ENCODE measurements at regions not wholly inside any gene's neighbourhood (a gene's known extent, or its start where the extent isn't known, plus 50 kb on each side); places are given as distances from the start of the nearest gene placed in this dataset.

DNA sequence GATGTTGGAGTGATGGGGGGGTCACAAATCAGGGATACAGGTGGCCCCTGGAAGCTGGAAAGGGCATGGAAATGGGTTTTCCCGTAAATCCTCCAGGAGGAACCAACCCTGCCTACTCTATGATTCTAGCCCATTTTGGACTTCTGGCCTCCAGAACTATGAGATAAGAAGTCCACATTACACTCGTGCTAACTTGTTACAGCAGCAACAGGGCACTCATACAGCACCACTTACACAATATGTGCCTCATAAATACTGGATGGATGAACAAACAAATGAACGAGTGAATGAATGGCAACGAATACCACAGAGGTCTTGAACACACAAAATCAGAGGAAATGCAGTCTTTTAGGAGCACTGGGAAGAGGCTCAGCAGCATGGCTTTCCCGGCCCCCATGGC lies 531.3 kb downstream of the NPHP4 start:
- Histone ChIP-seq H3K36me3 (no peaks in the 10 kb centered on the region), H3K27me3 (peaks cover 0 to 7% (median 0%) of the 10 kb centered on the region in 3 donors), H3K9me3 (no peaks in the 10 kb centered on the region), H3K4me3 (no peak overlapping the region), H3K27ac (no peak overlapping the region), H3K4me1 (no peaks in the 10 kb centered on the region)
- DNase-seq, result no peak
- in situ Hi-C loops (cut with MboI; ENCODE audit: low sequenced_read_pairs in 4 of 4) (no loop called here), intact Hi-C loops (cut with DNase I; ENCODE audit: low total_unique reads) (no loop called here)
- TF ChIP-seq, protein P1, sequence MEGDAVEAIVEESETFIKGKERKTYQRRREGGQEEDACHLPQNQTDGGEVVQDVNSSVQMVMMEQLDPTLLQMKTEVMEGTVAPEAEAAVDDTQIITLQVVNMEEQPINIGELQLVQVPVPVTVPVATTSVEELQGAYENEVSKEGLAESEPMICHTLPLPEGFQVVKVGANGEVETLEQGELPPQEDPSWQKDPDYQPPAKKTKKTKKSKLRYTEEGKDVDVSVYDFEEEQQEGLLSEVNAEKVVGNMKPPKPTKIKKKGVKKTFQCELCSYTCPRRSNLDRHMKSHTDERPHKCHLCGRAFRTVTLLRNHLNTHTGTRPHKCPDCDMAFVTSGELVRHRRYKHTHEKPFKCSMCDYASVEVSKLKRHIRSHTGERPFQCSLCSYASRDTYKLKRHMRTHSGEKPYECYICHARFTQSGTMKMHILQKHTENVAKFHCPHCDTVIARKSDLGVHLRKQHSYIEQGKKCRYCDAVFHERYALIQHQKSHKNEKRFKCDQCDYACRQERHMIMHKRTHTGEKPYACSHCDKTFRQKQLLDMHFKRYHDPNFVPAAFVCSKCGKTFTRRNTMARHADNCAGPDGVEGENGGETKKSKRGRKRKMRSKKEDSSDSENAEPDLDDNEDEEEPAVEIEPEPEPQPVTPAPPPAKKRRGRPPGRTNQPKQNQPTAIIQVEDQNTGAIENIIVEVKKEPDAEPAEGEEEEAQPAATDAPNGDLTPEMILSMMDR (IDR thresholded peaks at IDR 0.05 in 4 of 5, conservative IDR thresholded peaks at IDR 0.05 in 1 of 5), result no peak
- no peak for TF ChIP-seq POLR2A (IDR thresholded peaks at IDR 0.05)
- no peak for ATAC-seq

DNA sequence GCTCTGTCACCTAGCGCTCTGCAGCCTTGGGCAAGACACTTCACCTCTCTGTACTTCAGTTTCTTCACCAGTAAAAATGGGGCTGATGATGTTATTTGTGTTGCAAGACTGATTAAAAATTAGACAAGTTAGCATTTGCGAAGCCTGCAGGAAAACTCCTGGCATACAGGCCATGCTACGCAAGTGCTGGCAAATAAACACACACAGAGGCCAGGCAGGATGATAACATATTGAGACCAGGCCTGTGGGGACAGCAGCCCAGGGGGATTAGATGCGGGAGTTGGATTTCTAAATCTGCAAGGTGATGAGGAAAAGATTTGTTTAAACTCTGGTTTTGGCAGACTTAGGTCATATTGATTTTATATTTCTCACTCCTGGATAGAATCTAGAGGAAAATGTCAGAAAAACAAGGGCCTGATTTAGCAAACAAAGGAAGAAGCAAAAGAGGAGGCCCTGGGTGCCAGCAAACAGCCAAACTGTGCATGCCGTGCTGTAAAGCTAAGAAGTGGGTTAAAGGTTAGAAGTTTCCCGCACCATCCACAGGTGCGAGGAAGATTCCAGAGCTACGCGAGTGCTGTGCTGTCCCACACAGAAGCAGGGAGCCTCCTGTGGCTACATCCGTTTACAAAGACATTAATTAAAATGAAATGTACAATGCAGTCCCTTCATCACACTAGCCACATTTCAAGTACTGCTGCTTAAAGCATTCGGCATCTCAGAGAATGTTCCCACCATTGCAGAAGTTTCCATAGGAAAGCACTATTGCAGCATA lies 532.2 kb downstream of the NPHP4 start:
- intact Hi-C loops (cut with DNase I; ENCODE audit: low total_unique reads) (no loop called here), in situ Hi-C loops (cut with MboI; ENCODE audit: low sequenced_read_pairs in 4 of 4) (no loop called here)
- Histone ChIP-seq H3K36me3 (no peaks in the 10 kb centered on the region), H3K4me3 (no peak overlapping the region), H3K9me3 (no peaks in the 10 kb centered on the region), H3K27ac (no peak overlapping the region), H3K27me3 (peaks cover 0 to 8% (median 3%) of the 10 kb centered on the region in 3 donors), H3K4me1 (no peaks in the 10 kb centered on the region)
- TF ChIP-seq POLR2A (IDR thresholded peaks at IDR 0.05), result no peak
- TF ChIP-seq, protein P1 (IDR thresholded peaks at IDR 0.05 in 4 of 5, conservative IDR thresholded peaks at IDR 0.05 in 1 of 5), result no peak
- ATAC-seq, result no peak
- no peak for DNase-seq

DNA sequence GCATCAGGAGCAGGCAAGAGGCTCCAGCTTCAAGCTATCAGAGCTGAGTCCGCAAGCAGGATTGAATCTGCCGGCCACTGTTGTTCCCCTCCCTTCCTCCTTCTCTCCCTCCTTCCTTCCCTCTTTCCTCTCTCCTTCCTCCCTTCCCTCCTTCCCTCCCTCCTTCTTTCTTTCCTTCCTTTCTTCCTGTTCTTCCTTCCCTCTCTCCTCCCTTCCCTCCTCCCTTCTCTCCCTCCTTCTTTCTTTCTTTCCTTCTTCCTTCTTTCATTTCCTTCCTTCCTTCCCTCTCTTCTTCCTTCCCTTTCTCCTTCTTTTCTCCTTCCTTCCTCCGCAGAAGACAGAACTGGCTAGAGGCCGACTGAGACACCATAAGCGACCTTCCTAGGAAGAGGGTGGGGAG lies 534.0 kb downstream of the NPHP4 start:
- ATAC-seq (no peak), DNase-seq (no peak)
- no peaks in the 10 kb centered on the region for H3K36me3 ChIP-seq
- in situ Hi-C loops (cut with MboI; ENCODE audit: low sequenced_read_pairs in 4 of 4), result no loop called here
- H3K4me1 ChIP-seq, result no peaks in the 10 kb centered on the region
- peaks cover 0 to 14% (median 3%) of the 10 kb centered on the region in 3 donors for H3K27me3 ChIP-seq
- intact Hi-C loops (cut with DNase I; ENCODE audit: low total_unique reads), result no loop called here
- H3K4me3 ChIP-seq, result no peak overlapping the region
- TF ChIP-seq POLR2A (IDR thresholded peaks at IDR 0.05), result no peak
- TF ChIP-seq, protein P1 (IDR thresholded peaks at IDR 0.05 in 4 of 5, conservative IDR thresholded peaks at IDR 0.05 in 1 of 5), result no peak
- H3K27ac ChIP-seq, result no peak overlapping the region
- H3K9me3 ChIP-seq, result no peaks in the 10 kb centered on the region

DNA sequence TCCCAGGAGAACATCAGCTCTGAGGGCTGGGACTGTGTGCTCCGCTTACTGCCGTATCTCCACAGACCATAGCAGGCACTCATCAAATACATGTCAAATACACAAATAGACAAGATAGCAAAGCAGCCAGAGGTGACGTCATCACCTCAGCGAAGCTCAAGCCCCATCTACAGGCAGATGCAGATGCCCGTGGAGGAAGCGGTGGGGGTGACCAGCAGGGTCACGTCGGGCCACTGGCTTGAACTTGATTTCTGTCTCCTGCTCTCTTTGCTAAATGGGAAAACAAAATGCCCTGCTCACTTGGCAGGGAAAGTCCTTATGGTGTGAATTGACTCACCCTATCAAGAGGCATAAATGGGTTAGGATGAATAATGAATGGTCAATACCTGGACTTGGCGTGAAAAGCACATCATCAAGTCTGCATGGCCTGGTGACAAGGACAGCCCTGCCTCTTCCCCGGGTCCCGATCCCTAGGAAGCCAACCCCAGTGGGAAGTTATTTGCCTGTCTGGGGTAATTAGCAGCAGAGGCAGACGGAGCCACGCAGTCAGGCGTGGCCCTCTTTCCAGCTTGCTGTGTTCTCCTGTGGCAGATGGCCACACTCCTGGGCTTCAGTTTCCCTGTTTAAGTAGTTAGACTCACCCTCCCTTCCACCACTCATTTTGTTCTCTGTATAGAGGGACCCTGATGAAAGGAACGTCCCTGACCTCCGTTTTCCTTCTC lies 536.0 kb downstream of the NPHP4 start:
- no peaks in the 10 kb centered on the region for H3K4me1 ChIP-seq
- no peaks in the 10 kb centered on the region for H3K36me3 ChIP-seq
- TF ChIP-seq, protein P1 (IDR thresholded peaks at IDR 0.05 in 4 of 5, conservative IDR thresholded peaks at IDR 0.05 in 1 of 5), result no peak
- TF ChIP-seq POLR2A (IDR thresholded peaks at IDR 0.05), result no peak
- no peak for ATAC-seq
- in situ Hi-C loops (cut with MboI; ENCODE audit: low sequenced_read_pairs in 4 of 4) (no loop called here), intact Hi-C loops (cut with DNase I; ENCODE audit: low total_unique reads) (no loop called here)
- H3K9me3 ChIP-seq, result no peaks in the 10 kb centered on the region
- no peak overlapping the region for H3K27ac ChIP-seq
- no peak for DNase-seq
- H3K27me3 ChIP-seq, result peaks cover 0 to 14% (median 7%) of the 10 kb centered on the region in 3 donors
- H3K4me3 ChIP-seq, result no peak overlapping the region

Data from gastrocnemius medialis (tissue), 4 donors.